Testis (tissue), 2 donors: ENCODE measurements at regions not wholly inside any gene's neighbourhood (a gene's known extent, or its start where the extent isn't known, plus 50 kb on each side); places are given as distances from the start of the nearest gene placed in this dataset.
"Not testable (repeated sequence)": the region's sequence is repeated elsewhere in the genome, so short reads cannot be mapped to it uniquely, and the experiment has no call there.

Experiments used
- CTCF ChIP-seq, 3 experiments: fragments of 450-650 bp in 2 of 3; fragments of 200-600 bp in 1 of 3; sonication (generic) in 1 of 3; IDR thresholded peaks; one replicate each; pipeline ENCODE4 v1.5.1; 2016 to 2019; ENCODE audit warnings: antibody characterized with exemption in 3 of 3, mild to moderate bottlenecking in 2 of 3, moderate library complexity in 1 of 3
- POLR2A ChIP-seq: fragments of 450-650 bp; IDR thresholded peaks from one replicate; pipeline ENCODE4 v1.6.1; 2017; ENCODE audit warnings: antibody characterized with exemption, mild to moderate bottlenecking, moderate library complexity

DNA sequence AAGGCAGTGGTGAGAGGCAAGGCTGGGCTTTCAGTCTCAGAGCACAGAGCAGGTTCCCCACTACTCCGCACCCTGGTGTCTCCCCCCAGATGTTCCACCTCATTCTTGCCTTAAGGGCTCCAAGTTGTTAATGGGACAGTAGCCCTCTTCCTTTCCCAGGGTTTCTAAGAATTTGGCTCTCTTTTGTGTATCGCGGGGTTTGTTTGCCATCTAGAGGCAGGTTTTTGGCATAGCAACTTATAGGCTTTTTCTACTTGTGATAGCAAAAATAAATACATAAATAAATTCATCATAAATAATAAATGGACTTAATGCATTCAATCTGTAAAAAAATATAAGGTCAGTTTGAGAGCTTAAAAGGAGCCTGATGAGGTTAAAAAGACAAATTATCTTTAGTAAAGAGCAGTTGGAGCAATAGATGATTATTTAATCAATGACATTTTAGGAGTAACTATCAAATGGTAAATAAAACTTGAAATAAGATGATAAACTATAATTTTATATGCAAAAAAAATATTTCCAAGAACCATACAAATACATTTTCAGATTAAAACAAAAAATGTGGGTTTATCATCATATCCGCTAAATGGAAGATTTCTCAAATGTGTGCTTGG is 512.8 kb downstream of the FOXD4L5 start:
- TF ChIP-seq CTCF (IDR thresholded peaks at IDR 0.05); POLR2A: not testable (repeated sequence)
